ENCODE measurements at regions not wholly inside any gene's neighbourhood (a gene's known extent, or its start where the extent isn't known, plus 50 kb on each side); places are given as distances from the start of the nearest gene placed in this dataset.
"Not testable (repeated sequence)": the region's sequence is repeated elsewhere in the genome, so short reads cannot be mapped to it uniquely, and the experiment has no call there.

- TF ChIP-seq CTCF (conservative IDR thresholded peaks at IDR 0.05 in 1 of 2, IDR thresholded peaks at IDR 0.05 in 1 of 2; ENCODE audit: low read depth in 1 of 2, low read length in 2 of 2); EZH2 (IDR thresholded peaks at IDR 0.05; ENCODE audit: low read length, missing control alignments): not testable (repeated sequence)
Observed at GRCh38 chr3:197360095-197360494, 61.7 kb upstream of the DLG1 start.

Data from fibroblast of lung (primary cell).